GM12878 (cell line): ENCODE measurements at regions not wholly inside any gene's neighbourhood (a gene's known extent, or its start where the extent isn't known, plus 50 kb on each side); places are given as distances from the start of the nearest gene placed in this dataset.

Experiments used
- ATAC-seq: fragments of 200-7000 bp; cut with Tn5 transposase; 3 replicates; pipeline ENCODE4 v1.9.1; 2020; ENCODE audit warnings: mild to moderate bottlenecking, moderate library complexity
- BruUV-seq: library from RNA; stranded (reverse); fragments of 400-500 nt; replicated peaks from 2 replicates; lab custom pipeline; 2021; lab: Mats Ljungman, UMichigan
- CTCF ChIA-PET: fragments of 300-600 bp; sonication (Branson Sonifier 250); formaldehyde crosslinking; extraction: SDS; loops from one replicate; lab custom pipeline; 2021; ENCODE audit warnings: inconsistent platforms; lab: Yijun Ruan, JAX
- POLR2A ChIA-PET: fragments of 350-600 bp; formaldehyde crosslinking; extraction: SDS; loops from one replicate; lab custom pipeline; 2021; ENCODE audit warnings: inconsistent platforms; lab: Charles Lee
- RAD21 ChIA-PET: fragments of 300-600 bp; sonication (Branson Sonifier 250); formaldehyde crosslinking; loops from one replicate; lab custom pipeline; 2023; ENCODE audit warnings: antibody characterized with exemption; ENCODE audit not compliant: unreplicated experiment; lab: Charles Lee
- SMC1A ChIA-PET: fragments of 300-600 bp; sonication (Branson Sonifier 250); formaldehyde crosslinking; loops from one replicate; lab custom pipeline; 2023; ENCODE audit not compliant: unreplicated experiment, uncharacterized antibody; lab: Charles Lee
- DNase-seq: peaks from one replicate; pipeline ENCODE4 v3.0.0-alpha.2; 2011; ENCODE audit warnings: low read depth, low spot score
- FAIRE-seq: peaks from 3 replicates; lab custom pipeline; 2011; peaks lifted over from hg19 to GRCh38; lab: Jason Lieb, UNC
- H2AFZ ChIP-seq: 2 replicates; pipeline ENCODE4 v1.6.0; 2011; ENCODE audit warnings: low read depth, low read length, control low read depth; ENCODE audit not compliant: control insufficient read depth
- H3K27ac ChIP-seq: 2 replicates; pipeline ENCODE4 v1.5.1; 2011; ENCODE audit warnings: control low read depth; ENCODE audit not compliant: control insufficient read depth, insufficient read depth
- H3K27me3 ChIP-seq, 2 experiments: replicated peaks in 1 of 2; 2 replicates each; pipeline versions ENCODE4 v1.6.0 to v1.6.1; 2011; ENCODE audit warnings: low read length in 1 of 2; ENCODE audit not compliant: control insufficient read depth in 2 of 2, insufficient read depth in 2 of 2
- H3K36me3 ChIP-seq, 2 experiments: 2 replicates each; pipeline ENCODE4 v1.5.1; 2011; ENCODE audit warnings: low read length in 1 of 2; ENCODE audit not compliant: control insufficient read depth in 2 of 2, insufficient read depth in 2 of 2
- H3K4me1 ChIP-seq: 2 replicates; pipeline ENCODE4 v1.6.1; 2011; ENCODE audit warnings: mild to moderate bottlenecking, low read length, moderate library complexity, mixed read lengths; ENCODE audit not compliant: control insufficient read depth, insufficient read depth
- H3K4me2 ChIP-seq: 2 replicates; pipeline ENCODE4 v1.6.0; 2011; ENCODE audit warnings: control low read depth; ENCODE audit not compliant: control insufficient read depth, insufficient read depth
- H3K4me3 ChIP-seq: fragments of 200-600 bp; sonication (generic); 2 replicates; pipeline ENCODE4 v1.5.1; 2016
- H3K79me2 ChIP-seq: 2 replicates; pipeline ENCODE4 v1.6.0; 2011; ENCODE audit warnings: low read length; ENCODE audit not compliant: control insufficient read depth, insufficient read depth
- H3K9ac ChIP-seq: 2 replicates; pipeline ENCODE4 v1.8.0; 2011; ENCODE audit warnings: low read length, control low read depth, mixed read lengths; ENCODE audit not compliant: control insufficient read depth, insufficient read depth
- H3K9me3 ChIP-seq: replicated peaks from 3 replicates; pipeline ENCODE4 v1.5.1; 2011; ENCODE audit warnings: mild to moderate bottlenecking, low read length; ENCODE audit not compliant: control insufficient read depth, insufficient read depth
- H4K20me1 ChIP-seq: 2 replicates; pipeline ENCODE4 v1.6.0; 2011; ENCODE audit not compliant: control insufficient read depth, insufficient read depth
- BCLAF1 ChIP-seq: fragments of 450-650 bp; IDR thresholded peaks from 2 replicates; pipeline ENCODE4 v1.6.1; 2017; ENCODE audit warnings: antibody characterized with exemption, mild to moderate bottlenecking, moderate library complexity
- CEBPB ChIP-seq, 2 experiments: fragments of 150-350 bp in 1 of 2; IDR thresholded peaks; 2 replicates each; pipeline ENCODE4 v1.6.1; 2012 to 2014; ENCODE audit warnings: low read depth in 2 of 2, low read length in 2 of 2, borderline replicate concordance in 1 of 2, inconsistent platforms in 1 of 2
- EP300 ChIP-seq, 2 experiments: fragments of 150-350 bp in 1 of 2; IDR thresholded peaks; 2 replicates each; pipeline ENCODE4 v1.6.1; 2011 to 2012; ENCODE audit warnings: low read depth in 2 of 2, low read length in 2 of 2, borderline replicate concordance in 1 of 2, improper control_type of control experiment in 1 of 2, inconsistent platforms in 1 of 2; ENCODE audit not compliant: control insufficient read depth in 1 of 2
- HCFC1 ChIP-seq: fragments of 150-350 bp; IDR thresholded peaks from 2 replicates; pipeline ENCODE4 v1.6.1; 2014; ENCODE audit warnings: low read length
- HDAC6 ChIP-seq: fragments of 200-600 bp; sonication (generic); IDR thresholded peaks from one replicate; pipeline ENCODE4 v1.8.0; 2017; ENCODE audit warnings: antibody characterized with exemption; ENCODE audit not compliant: unreplicated experiment
- JUND ChIP-seq: IDR thresholded peaks from 2 replicates; pipeline ENCODE4 v1.6.1; 2012; ENCODE audit warnings: low read depth, mild to moderate bottlenecking, low read length, improper control_type of control experiment, moderate library complexity
- MEF2A ChIP-seq: IDR thresholded peaks from 2 replicates; pipeline ENCODE4 v1.6.1; 2011; ENCODE audit warnings: low read depth, mild to moderate bottlenecking, low read length, moderate library complexity; ENCODE audit not compliant: insufficient read depth
- MEF2B ChIP-seq: fragments of 450-650 bp; IDR thresholded peaks from 2 replicates; pipeline ENCODE4 v1.6.1; 2018; ENCODE audit warnings: mild to moderate bottlenecking, moderate library complexity; ENCODE audit not compliant: partially characterized antibody, poor library complexity, severe bottlenecking
- NR2F1 ChIP-seq: fragments of 450-650 bp; conservative IDR thresholded peaks from 2 replicates; pipeline ENCODE4 v1.6.1; 2017; ENCODE audit warnings: mild to moderate bottlenecking
- RELB ChIP-seq: fragments of 450-650 bp; IDR thresholded peaks from 2 replicates; pipeline ENCODE4 v1.6.1; 2017; ENCODE audit warnings: low read depth, mild to moderate bottlenecking, moderate library complexity
- TCF7 ChIP-seq: IDR thresholded peaks from 2 replicates; pipeline ENCODE4 v1.6.1; 2014; ENCODE audit warnings: antibody characterized with exemption, borderline replicate concordance
- ZNF622 ChIP-seq: fragments of 450-650 bp; IDR thresholded peaks from 2 replicates; pipeline ENCODE4 v1.6.1; 2017; ENCODE audit warnings: mild to moderate bottlenecking, inconsistent platforms
- ZZZ3 ChIP-seq: IDR thresholded peaks from 2 replicates; pipeline ENCODE4 v1.6.1; 2011; ENCODE audit warnings: low read depth; ENCODE audit not compliant: control insufficient read depth, insufficient read length
- WGBS: methylation state at CpG from one replicate; pipeline ENCODE4 v1.1.6; 2016; ENCODE audit warnings: low lambda C conversion rate; ENCODE audit not compliant: insufficient replicate concordance, insufficient coverage; ENCODE audit errors: missing lambda C conversion rate; 5-methylcytosine and 5-hydroxymethylcytosine counted together
- in situ Hi-C: fragments of 300-500 bp; cut with MboI; formaldehyde crosslinking; loops from 9 replicates; pipeline ENCODE4 v1.14.3; 2018; ENCODE audit warnings: mixed read lengths
- intact Hi-C: fragments of 100-400 bp; cut with micrococcal nuclease; formaldehyde crosslinking; loops from one replicate; pipeline ENCODE4 v1.14.2; 2022; ENCODE audit not compliant: unreplicated experiment

GRCh38 chrX:79270401-79270800 is 96.7 kb downstream of the ITM2A start (continued):
- no peak for TF ChIP-seq BCLAF1

- Histone ChIP-seq H3K27me3 (no peaks in the 10 kb centered on the region), H3K36me3 (no peaks in the 10 kb centered on the region), H3K4me3 (no peak overlapping the region), H2AFZ (no peak overlapping the region), H3K4me1 (0 out of 2 replicates have a peak, but pooled peaks cover under 1% of the 10 kb centered on the region), H3K79me2 (no peaks in the 10 kb centered on the region), H3K9me3 (no peaks in the 10 kb centered on the region; the same call in 2 of the 3 replicates), H4K20me1 (no peaks in the 10 kb centered on the region), H3K27ac (no peak overlapping the region), H3K9ac (no peak overlapping the region), H3K4me2 (no peak overlapping the region)
- 79% methylated on average over 2 of the region's 2 CpGs for WGBS
- no peak for DNase-seq
- in situ Hi-C loops (loop anchor here (25.0 kb wide), 1 partner anchor 706 kb away; no protein-coding TSS in a partner anchor), intact Hi-C loops (no loop called here)
- POLR2A ChIA-PET, result no interaction called here
- FAIRE-seq, result no peak
- SMC1A ChIA-PET, result interaction anchor here (0.7 to 4.9 kb wide), 12 partner anchors 10 to 713 kb away, joined by 3 to 36 read pairs (median 6); partner anchors contain the start of gene P2RY10
- TF ChIP-seq HDAC6 (no peak), MEF2B (no peak), TCF7 (no peak), EP300 (IDR thresholded peaks at IDR 0.05; ENCODE audit: borderline replicate concordance in 1 of 2, control insufficient read depth in 1 of 2, low read depth in 2 of 2, low read length in 2 of 2) (no peak), NR2F1 (no peak), JUND (no peak), HCFC1 (no peak), CEBPB (IDR thresholded peaks at IDR 0.05; ENCODE audit: borderline replicate concordance in 1 of 2, low read depth in 2 of 2, low read length in 2 of 2) (no peak), ZNF622 (no peak), MEF2A (no peak), RELB (no peak), ZZZ3 (no peak)
- no TSS peak for BruUV-seq
- CTCF ChIA-PET, result interaction anchor here (0.6 to 2.1 kb wide), 6 partner anchors 9 to 714 kb away, joined by 3 to 5 read pairs (median 3); no protein-coding TSS in a partner anchor
- RAD21 ChIA-PET, result interaction anchor here (1.0 to 4.5 kb wide), 7 partner anchors 9 to 515 kb away, joined by 3 to 30 read pairs (median 4); no protein-coding TSS in a partner anchor
- no peak for ATAC-seq
Measured at GRCh38 chrX:79268788-79269187, 98.3 kb downstream of the ITM2A start.
